Uterus (tissue), 2 donors: ENCODE measurements at regions not wholly inside any gene's neighbourhood (a gene's known extent, or its start where the extent isn't known, plus 50 kb on each side); places are given as distances from the start of the nearest gene placed in this dataset.

Experiments used
- CTCF ChIP-seq, 4 experiments: fragments of 200-600 bp in 2 of 4; fragments of 450-650 bp in 2 of 4; sonication (generic) in 2 of 4; IDR thresholded peaks; one replicate each; pipeline ENCODE4 v1.5.1; 2016 to 2019; ENCODE audit warnings: antibody characterized with exemption in 4 of 4, mild to moderate bottlenecking in 2 of 4, moderate library complexity in 1 of 4
- POLR2A ChIP-seq, 2 donors: fragments of 450-650 bp; IDR thresholded peaks; one replicate each; pipeline ENCODE4 v1.6.1; 2016; ENCODE audit warnings: antibody characterized with exemption in 2 of 2, mild to moderate bottlenecking in 1 of 2, moderate library complexity in 1 of 2

- TF ChIP-seq POLR2A (IDR thresholded peaks at IDR 0.05) (no peak), CTCF (IDR thresholded peaks at IDR 0.05) (no peak)
Observed at GRCh38 chr4:30354605-30355004, 365.6 kb upstream of the PCDH7 start.
